HL-60 (cell line): ENCODE measurements at regions not wholly inside any gene's neighbourhood (a gene's known extent, or its start where the extent isn't known, plus 50 kb on each side); places are given as distances from the start of the nearest gene placed in this dataset.

ENCODE experiments used
- DNase-seq, 2 experiments: peaks; one replicate each; pipeline ENCODE4 v3.0.0-alpha.2; 2010 to 2020; ENCODE audit warnings: low read depth in 1 of 2, low spot score in 1 of 2
- H3K27ac ChIP-seq: fragments of 250-450 bp; sonication (Bioruptor Pico); replicated peaks from 2 replicates; pipeline ENCODE4 v1.5.1; 2020; ENCODE audit warnings: mild to moderate bottlenecking, moderate library complexity
- H3K27me3 ChIP-seq: fragments of 250-450 bp; sonication (Bioruptor Pico); 2 replicates; pipeline ENCODE4 v1.5.1; 2021; ENCODE audit warnings: mild to moderate bottlenecking, moderate library complexity; ENCODE audit not compliant: insufficient read depth, poor library complexity, severe bottlenecking
- H3K4me3 ChIP-seq: replicated peaks from 2 replicates; pipeline ENCODE4 v1.5.1; 2011; ENCODE audit warnings: mild to moderate bottlenecking, control low read depth, low read length; ENCODE audit not compliant: insufficient read depth
- GABPA ChIP-seq: IDR thresholded peaks from 2 replicates; pipeline ENCODE4 v1.6.1; 2012; ENCODE audit warnings: low read depth
- POLR2AphosphoS5 ChIP-seq: IDR thresholded peaks from 2 replicates; pipeline ENCODE4 v1.6.1; 2012; ENCODE audit warnings: low read depth
- SPI1 ChIP-seq: IDR thresholded peaks from 2 replicates; pipeline ENCODE4 v1.6.1; 2012; ENCODE audit warnings: low read depth, mild to moderate bottlenecking, borderline replicate concordance
- TF ChIP-seq, protein P1 (sequence below): IDR thresholded peaks from 2 replicates; pipeline ENCODE4 v1.6.1; 2012; ENCODE audit warnings: low read depth; ENCODE audit not compliant: insufficient replicate concordance
- TF ChIP-seq, protein P2 (sequence below): IDR thresholded peaks from one replicate; pipeline ENCODE4 v1.5.1; 2011; ENCODE audit warnings: low read length, control low read depth, inconsistent platforms; ENCODE audit not compliant: insufficient read depth

DNA sequence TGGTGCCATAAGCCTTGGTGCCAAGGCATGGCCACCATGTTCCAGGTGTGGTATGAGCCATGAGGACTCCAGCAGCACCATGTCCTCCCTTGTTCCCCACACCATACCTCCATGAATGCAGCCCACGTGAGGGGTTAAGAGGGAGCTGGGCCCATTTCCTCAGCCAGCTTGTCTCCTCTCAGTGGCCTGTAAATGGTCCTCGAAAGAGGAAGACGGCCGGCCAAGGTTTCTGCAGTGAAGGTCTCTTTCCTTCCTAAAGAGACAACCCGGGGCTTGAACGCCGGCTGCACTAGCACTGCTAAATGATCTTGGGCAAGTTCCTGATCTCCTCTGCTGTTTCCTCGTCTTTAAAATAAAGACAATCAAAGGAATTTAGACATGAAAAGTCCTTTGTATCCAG lies 154.0 kb downstream of the BMP7 start:
- H3K27me3 ChIP-seq: no peaks in the 10 kb centered on the region
- DNase-seq: no peak
- TF ChIP-seq, protein P1, sequence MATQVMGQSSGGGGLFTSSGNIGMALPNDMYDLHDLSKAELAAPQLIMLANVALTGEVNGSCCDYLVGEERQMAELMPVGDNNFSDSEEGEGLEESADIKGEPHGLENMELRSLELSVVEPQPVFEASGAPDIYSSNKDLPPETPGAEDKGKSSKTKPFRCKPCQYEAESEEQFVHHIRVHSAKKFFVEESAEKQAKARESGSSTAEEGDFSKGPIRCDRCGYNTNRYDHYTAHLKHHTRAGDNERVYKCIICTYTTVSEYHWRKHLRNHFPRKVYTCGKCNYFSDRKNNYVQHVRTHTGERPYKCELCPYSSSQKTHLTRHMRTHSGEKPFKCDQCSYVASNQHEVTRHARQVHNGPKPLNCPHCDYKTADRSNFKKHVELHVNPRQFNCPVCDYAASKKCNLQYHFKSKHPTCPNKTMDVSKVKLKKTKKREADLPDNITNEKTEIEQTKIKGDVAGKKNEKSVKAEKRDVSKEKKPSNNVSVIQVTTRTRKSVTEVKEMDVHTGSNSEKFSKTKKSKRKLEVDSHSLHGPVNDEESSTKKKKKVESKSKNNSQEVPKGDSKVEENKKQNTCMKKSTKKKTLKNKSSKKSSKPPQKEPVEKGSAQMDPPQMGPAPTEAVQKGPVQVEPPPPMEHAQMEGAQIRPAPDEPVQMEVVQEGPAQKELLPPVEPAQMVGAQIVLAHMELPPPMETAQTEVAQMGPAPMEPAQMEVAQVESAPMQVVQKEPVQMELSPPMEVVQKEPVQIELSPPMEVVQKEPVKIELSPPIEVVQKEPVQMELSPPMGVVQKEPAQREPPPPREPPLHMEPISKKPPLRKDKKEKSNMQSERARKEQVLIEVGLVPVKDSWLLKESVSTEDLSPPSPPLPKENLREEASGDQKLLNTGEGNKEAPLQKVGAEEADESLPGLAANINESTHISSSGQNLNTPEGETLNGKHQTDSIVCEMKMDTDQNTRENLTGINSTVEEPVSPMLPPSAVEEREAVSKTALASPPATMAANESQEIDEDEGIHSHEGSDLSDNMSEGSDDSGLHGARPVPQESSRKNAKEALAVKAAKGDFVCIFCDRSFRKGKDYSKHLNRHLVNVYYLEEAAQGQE: no peak
- TF ChIP-seq GABPA (no peak), POLR2AphosphoS5 (no peak), SPI1 (no peak)
- TF ChIP-seq, protein P2, sequence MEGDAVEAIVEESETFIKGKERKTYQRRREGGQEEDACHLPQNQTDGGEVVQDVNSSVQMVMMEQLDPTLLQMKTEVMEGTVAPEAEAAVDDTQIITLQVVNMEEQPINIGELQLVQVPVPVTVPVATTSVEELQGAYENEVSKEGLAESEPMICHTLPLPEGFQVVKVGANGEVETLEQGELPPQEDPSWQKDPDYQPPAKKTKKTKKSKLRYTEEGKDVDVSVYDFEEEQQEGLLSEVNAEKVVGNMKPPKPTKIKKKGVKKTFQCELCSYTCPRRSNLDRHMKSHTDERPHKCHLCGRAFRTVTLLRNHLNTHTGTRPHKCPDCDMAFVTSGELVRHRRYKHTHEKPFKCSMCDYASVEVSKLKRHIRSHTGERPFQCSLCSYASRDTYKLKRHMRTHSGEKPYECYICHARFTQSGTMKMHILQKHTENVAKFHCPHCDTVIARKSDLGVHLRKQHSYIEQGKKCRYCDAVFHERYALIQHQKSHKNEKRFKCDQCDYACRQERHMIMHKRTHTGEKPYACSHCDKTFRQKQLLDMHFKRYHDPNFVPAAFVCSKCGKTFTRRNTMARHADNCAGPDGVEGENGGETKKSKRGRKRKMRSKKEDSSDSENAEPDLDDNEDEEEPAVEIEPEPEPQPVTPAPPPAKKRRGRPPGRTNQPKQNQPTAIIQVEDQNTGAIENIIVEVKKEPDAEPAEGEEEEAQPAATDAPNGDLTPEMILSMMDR: no peak
- no peak overlapping the region for H3K4me3 ChIP-seq
- no peak overlapping the region for H3K27ac ChIP-seq

DNA sequence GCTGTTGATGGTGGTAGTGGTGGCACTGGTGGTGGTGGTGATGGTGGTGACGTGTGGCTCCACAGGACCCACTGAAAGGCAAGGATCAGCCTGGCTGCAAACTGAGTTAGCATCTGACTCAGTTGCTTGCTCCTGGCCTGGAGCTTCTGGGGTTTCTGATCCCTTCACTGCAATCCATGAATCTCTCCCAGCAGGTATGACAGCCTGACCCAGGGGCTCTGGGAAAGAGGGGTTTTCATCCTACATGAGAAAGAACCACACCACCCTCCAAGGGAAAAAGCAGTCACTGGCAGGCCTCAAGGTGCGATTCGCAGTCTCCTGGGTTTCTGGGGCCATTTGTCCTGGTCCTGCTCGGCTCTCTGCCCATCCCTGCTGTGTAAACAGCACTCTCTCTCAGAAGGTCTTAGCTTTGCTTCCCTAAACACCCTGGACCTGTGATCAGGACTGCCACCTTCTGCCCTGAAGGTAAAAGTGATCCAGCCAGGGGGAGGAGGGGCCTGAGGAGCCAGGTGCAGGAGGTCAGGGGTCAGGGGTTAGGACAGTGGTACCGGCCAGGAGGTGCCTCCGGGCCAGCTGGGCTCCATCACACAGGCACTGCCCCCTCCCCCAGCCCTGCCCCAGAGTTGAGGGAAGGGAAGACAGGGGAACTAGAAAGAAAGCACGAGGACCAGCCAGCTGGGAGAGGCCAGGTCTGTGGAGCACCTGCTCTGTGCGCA lies 152.0 kb downstream of the BMP7 start:
- TF ChIP-seq, protein P1: no peak
- TF ChIP-seq, protein P2: no peak
- TF ChIP-seq GABPA (no peak), SPI1 (no peak), POLR2AphosphoS5 (no peak)
- H3K27me3 ChIP-seq: no peaks in the 10 kb centered on the region
- H3K27ac ChIP-seq: no peak overlapping the region
- no peak for DNase-seq
- no peak overlapping the region for H3K4me3 ChIP-seq

DNA sequence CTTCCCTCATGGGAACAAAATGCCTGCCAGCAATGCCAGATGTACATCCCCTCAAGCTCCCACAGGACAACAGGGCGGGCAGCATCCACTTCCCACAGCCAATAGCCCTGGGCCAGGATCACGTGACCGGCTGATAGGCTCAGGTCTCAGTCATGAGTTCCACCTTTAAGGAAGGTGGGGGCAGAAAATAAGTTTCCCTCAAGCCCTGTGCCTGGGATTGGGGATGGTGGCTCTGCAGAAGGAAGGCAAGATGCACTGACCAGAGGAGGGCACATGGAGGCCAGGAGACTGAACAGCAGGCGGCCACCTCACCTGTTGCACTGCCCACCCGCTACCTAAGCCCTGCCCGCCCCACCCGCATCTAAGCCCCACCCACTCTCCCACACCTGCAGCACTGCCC lies 149.1 kb downstream of the BMP7 start:
- TF ChIP-seq POLR2AphosphoS5 (no peak), GABPA (no peak), SPI1 (no peak)
- TF ChIP-seq, protein P2: no peak
- TF ChIP-seq, protein P1: no peak

More for the DNA sequence above, 149.1 kb downstream of the BMP7 start:
- Histone ChIP-seq H3K4me3 (no peak overlapping the region), H3K27me3 (no peaks in the 10 kb centered on the region), H3K27ac (no peak overlapping the region)
- DNase-seq: no peak
